Parathyroid adenoma (tissue), 2 donors: ENCODE measurements at regions not wholly inside any gene's neighbourhood (a gene's known extent, or its start where the extent isn't known, plus 50 kb on each side); places are given as distances from the start of the nearest gene placed in this dataset.

Source experiments
- H2AFZ ChIP-seq: fragments of 300-600 bp; sonication (generic); one replicate; pipeline ENCODE4 v1.7.0; 2017; ENCODE audit warnings: antibody characterized with exemption, mild to moderate bottlenecking
- H3K27ac ChIP-seq: fragments of 300-600 bp; sonication (generic); one replicate; pipeline ENCODE4 v1.7.0; 2017
- H3K27me3 ChIP-seq: fragments of 300-600 bp; sonication (generic); one replicate; pipeline ENCODE4 v1.7.0; 2017; ENCODE audit warnings: low read length; ENCODE audit not compliant: control insufficient read depth, insufficient read depth
- H3K36me3 ChIP-seq: fragments of 300-600 bp; sonication (generic); one replicate; pipeline ENCODE4 v1.7.0; 2017; ENCODE audit warnings: low read length; ENCODE audit not compliant: control insufficient read depth, insufficient read depth
- H3K4me1 ChIP-seq: fragments of 300-600 bp; sonication (generic); one replicate; pipeline ENCODE4 v1.7.0; 2017; ENCODE audit warnings: control low read depth
- H3K4me2 ChIP-seq: fragments of 300-600 bp; sonication (generic); one replicate; pipeline ENCODE4 v1.7.0; 2017; ENCODE audit warnings: low read length
- H3K4me3 ChIP-seq: fragments of 300-600 bp; sonication (generic); one replicate; pipeline ENCODE4 v1.7.0; 2017; ENCODE audit warnings: low read depth, low read length
- H3K79me2 ChIP-seq: fragments of 300-600 bp; sonication (generic); one replicate; pipeline ENCODE4 v1.7.0; 2017; ENCODE audit warnings: control low read depth
- H3K9ac ChIP-seq: fragments of 300-600 bp; sonication (generic); one replicate; pipeline ENCODE4 v1.7.0; 2017; ENCODE audit warnings: mild to moderate bottlenecking
- H3K9me3 ChIP-seq: fragments of 300-600 bp; sonication (generic); one replicate; pipeline ENCODE4 v1.7.0; 2017; ENCODE audit warnings: low read length; ENCODE audit not compliant: control insufficient read depth
- TF ChIP-seq, protein P1 (sequence below): fragments of 300-600 bp; sonication (generic); IDR thresholded peaks from one replicate; pipeline ENCODE4 v1.7.0; 2017; ENCODE audit warnings: antibody characterized with exemption, mild to moderate bottlenecking
- donor health status: primary hyperparathyroidism.

DNA sequence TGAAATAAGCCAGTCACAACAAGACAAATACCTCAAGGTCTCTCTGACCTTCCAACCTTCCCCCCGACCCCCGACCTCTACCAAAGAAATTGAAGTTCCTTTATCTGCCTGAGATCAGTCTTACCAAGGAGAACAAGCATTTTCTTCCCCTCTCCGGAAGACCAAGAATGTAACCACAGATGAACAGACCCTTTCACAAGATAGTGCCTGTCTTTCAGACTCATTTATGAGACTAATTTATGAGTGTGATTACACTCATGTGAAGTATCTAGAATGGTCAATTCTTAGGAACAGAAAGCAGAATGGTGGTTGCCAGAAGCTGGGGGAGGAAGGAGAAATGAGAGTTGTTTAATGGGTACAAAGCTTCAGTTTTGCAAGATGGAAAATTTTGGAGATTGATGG, 108.9 kb upstream of the MKLN1 start:
- no peaks in the 10 kb centered on the region for H3K79me2 ChIP-seq
- no peak overlapping the region for H2AFZ ChIP-seq
- no peaks in the 10 kb centered on the region for H3K36me3 ChIP-seq
- TF ChIP-seq, protein P1, sequence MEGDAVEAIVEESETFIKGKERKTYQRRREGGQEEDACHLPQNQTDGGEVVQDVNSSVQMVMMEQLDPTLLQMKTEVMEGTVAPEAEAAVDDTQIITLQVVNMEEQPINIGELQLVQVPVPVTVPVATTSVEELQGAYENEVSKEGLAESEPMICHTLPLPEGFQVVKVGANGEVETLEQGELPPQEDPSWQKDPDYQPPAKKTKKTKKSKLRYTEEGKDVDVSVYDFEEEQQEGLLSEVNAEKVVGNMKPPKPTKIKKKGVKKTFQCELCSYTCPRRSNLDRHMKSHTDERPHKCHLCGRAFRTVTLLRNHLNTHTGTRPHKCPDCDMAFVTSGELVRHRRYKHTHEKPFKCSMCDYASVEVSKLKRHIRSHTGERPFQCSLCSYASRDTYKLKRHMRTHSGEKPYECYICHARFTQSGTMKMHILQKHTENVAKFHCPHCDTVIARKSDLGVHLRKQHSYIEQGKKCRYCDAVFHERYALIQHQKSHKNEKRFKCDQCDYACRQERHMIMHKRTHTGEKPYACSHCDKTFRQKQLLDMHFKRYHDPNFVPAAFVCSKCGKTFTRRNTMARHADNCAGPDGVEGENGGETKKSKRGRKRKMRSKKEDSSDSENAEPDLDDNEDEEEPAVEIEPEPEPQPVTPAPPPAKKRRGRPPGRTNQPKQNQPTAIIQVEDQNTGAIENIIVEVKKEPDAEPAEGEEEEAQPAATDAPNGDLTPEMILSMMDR: no peak
- no peak overlapping the region for H3K9ac ChIP-seq
- no peak overlapping the region for H3K27ac ChIP-seq
- H3K4me1 ChIP-seq: no peaks in the 10 kb centered on the region
- H3K4me3 ChIP-seq: no peak overlapping the region
- no peak overlapping the region for H3K4me2 ChIP-seq
- H3K9me3 ChIP-seq: no peaks in the 10 kb centered on the region
- H3K27me3 ChIP-seq: no peaks in the 10 kb centered on the region

- no peaks in the 10 kb centered on the region for H3K79me2 ChIP-seq
- no peak overlapping the region for H3K4me3 ChIP-seq
- H3K27ac ChIP-seq: peak overlapping the region; percentile 55
- no peak overlapping the region for H2AFZ ChIP-seq
- H3K4me1 ChIP-seq: no peaks in the 10 kb centered on the region
- no peak overlapping the region for H3K9ac ChIP-seq
- no peaks in the 10 kb centered on the region for H3K27me3 ChIP-seq
- no peaks in the 10 kb centered on the region for H3K36me3 ChIP-seq
- TF ChIP-seq, protein P1: no peak
- H3K9me3 ChIP-seq: no peaks in the 10 kb centered on the region
- no peak overlapping the region for H3K4me2 ChIP-seq
These were observed 108.2 kb upstream of the MKLN1 start for GRCh38 chr7:131219312-131220041.

DNA sequence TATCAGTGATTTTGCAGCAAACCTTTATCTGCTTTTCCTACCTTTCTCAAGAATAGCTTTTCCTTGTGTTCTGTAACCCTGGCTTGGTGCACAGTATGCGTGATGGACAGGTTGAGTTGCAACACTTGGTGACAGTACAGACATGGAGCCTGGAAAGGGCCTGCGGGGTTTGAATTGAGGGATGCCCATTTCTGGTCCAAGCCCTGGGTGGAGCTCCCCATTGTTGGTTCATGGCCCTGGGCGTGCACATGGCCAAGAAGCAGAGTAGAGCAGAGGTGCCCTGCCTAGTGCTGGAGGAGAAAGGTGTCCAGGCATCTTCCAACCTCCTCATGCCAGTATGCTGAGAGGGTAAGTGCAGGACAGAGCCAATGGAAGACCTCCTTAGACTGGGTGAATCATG, 106.6 kb upstream of the MKLN1 start:
- H3K79me2 ChIP-seq: no peaks in the 10 kb centered on the region
- H3K4me1 ChIP-seq: peaks cover 9% of the 10 kb centered on the region
- H3K4me2 ChIP-seq: no peak overlapping the region
- TF ChIP-seq, protein P1: no peak
- no peaks in the 10 kb centered on the region for H3K36me3 ChIP-seq
- H3K9me3 ChIP-seq: no peaks in the 10 kb centered on the region
- no peak overlapping the region for H3K4me3 ChIP-seq
- no peak overlapping the region for H3K9ac ChIP-seq
- H3K27me3 ChIP-seq: no peaks in the 10 kb centered on the region
- H3K27ac ChIP-seq: no peak overlapping the region
- no peak overlapping the region for H2AFZ ChIP-seq

GRCh38 chr7:131222171-131222570, 105.5 kb upstream of the MKLN1 start:
- TF ChIP-seq, protein P1: no peak
- Histone ChIP-seq H3K27me3 (no peaks in the 10 kb centered on the region), H3K27ac (no peak overlapping the region)

GRCh38 chr7:131223151-131223550, 104.5 kb upstream of the MKLN1 start:
- Histone ChIP-seq H3K4me2 (no peak overlapping the region), H3K4me1 (peaks cover 12% of the 10 kb centered on the region), H3K27me3 (no peaks in the 10 kb centered on the region), H2AFZ (no peak overlapping the region), H3K4me3 (no peak overlapping the region), H3K36me3 (no peaks in the 10 kb centered on the region), H3K27ac (no peak overlapping the region), H3K9ac (no peak overlapping the region), H3K9me3 (no peaks in the 10 kb centered on the region), H3K79me2 (no peaks in the 10 kb centered on the region)
- TF ChIP-seq, protein P1: no peak

More at GRCh38 chr7:131222171-131222570, 105.5 kb upstream of the MKLN1 start:
- Histone ChIP-seq H3K9me3 (no peaks in the 10 kb centered on the region), H3K36me3 (no peaks in the 10 kb centered on the region), H3K4me2 (no peak overlapping the region), H3K4me3 (no peak overlapping the region), H3K4me1 (peaks cover 12% of the 10 kb centered on the region), H3K9ac (no peak overlapping the region), H2AFZ (no peak overlapping the region), H3K79me2 (no peaks in the 10 kb centered on the region)
